ENCODE measurements at regions not wholly inside any gene's neighbourhood (a gene's known extent, or its start where the extent isn't known, plus 50 kb on each side); places are given as distances from the start of the nearest gene placed in this dataset.
"Not testable (repeated sequence)": the region's sequence is repeated elsewhere in the genome, so short reads cannot be mapped to it uniquely, and the experiment has no call there.

DNA sequence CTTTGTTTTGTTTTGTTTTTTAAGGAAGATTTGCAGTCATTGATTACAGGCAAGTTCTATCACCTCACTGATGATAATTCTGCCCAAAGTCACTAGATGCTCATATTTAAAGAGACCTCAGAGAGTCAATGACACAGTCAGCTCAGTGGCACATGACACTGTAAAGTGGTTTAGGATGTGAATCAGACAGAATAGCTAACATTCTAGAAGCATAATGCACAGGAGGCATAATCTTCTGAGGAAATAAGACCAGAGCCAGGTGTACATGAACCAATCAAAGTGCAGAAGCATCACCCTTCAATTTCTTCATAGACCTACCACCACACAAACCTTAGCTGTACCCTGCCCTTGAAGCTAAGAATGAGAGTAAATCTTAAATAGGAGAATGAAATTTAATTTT, 268.5 kb downstream of the BRINP2 start:
- H3K4me1 ChIP-seq (ENCODE audit: insufficient read depth, low read length) = no peaks in the 10 kb centered on the region
- H3K9me3 ChIP-seq (ENCODE audit: low read length) = no peaks in the 10 kb centered on the region
- H3K36me3 ChIP-seq (ENCODE audit: insufficient read depth, low read length) = no peaks in the 10 kb centered on the region
- no peak overlapping the region for H2AFZ ChIP-seq (ENCODE audit: low read depth, low read length)
- H3K4me3 ChIP-seq (ENCODE audit: low read length) = no peak overlapping the region
- no peaks in the 10 kb centered on the region for H3K27me3 ChIP-seq (ENCODE audit: insufficient read depth, low read length)

DNA sequence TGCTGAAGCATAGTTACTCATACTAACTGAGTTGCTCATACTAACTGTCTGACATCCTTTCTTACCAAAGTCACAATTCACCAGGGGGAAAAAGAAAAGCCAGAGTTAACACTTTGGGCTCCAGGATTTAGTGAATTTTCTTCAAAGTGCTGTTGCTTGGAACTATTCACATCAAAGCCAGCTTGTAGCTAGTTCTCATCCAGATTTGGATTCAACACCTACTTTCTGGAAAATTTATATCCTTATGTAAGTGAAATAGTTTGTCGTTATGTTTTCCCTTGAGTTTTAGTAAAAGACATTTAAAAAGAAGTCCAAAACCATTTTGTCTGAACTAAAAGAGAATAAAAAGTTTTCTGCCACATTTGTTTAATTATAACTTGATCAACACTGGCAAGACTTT, 264.6 kb downstream of the BRINP2 start:
- Histone ChIP-seq H3K4me1 (ENCODE audit: insufficient read depth, low read length) (no peaks in the 10 kb centered on the region), H3K4me3 (ENCODE audit: low read length) (no peak overlapping the region), H3K27me3 (ENCODE audit: insufficient read depth, low read length) (no peaks in the 10 kb centered on the region), H3K9me3 (ENCODE audit: low read length) (no peaks in the 10 kb centered on the region), H3K36me3 (ENCODE audit: insufficient read depth, low read length) (no peaks in the 10 kb centered on the region), H2AFZ (ENCODE audit: low read depth, low read length) (no peak overlapping the region)

DNA sequence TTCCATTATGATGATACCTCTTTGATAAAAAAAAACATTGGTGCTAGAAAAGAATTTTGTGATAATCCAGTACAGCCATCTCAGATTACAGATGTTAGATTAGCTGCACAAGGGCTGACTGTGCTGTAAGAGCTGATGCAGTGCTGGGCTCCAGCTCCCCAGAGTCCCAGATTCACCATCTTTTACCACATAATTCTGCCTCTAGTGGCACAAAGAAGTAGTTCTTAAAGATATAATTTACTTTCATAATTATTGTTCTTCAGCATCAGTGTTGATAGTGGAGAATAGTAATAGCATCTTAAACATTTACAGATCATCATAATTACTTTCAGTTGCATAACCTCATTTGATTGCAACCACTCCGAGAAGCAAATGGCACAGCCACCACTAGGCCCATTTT, 262.1 kb downstream of the BRINP2 start:
- H3K4me1 ChIP-seq (ENCODE audit: insufficient read depth, low read length) = no peaks in the 10 kb centered on the region
- H2AFZ ChIP-seq (ENCODE audit: low read depth, low read length) = no peak overlapping the region
- no peaks in the 10 kb centered on the region for H3K27me3 ChIP-seq (ENCODE audit: insufficient read depth, low read length)

DNA sequence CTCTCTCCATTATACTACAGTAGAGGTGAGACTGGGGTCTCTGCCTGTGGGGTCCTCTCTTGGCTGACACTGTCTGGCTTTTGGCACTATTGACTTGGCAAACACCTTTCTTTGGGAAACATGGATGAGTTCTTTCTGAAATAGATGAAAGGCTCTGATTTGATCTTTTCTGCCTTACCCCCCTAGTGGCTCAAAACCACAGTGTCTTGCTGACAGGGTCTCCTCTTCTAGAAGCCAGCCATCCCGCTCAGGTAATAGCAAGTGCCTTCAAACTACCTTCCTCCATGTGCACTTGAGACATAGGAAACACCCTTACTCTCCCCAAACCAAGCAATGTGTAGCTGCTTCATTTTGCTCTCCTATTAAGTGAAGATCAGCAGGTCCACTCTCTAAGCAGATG, 260.4 kb downstream of the BRINP2 start:
- H3K4me1 ChIP-seq (ENCODE audit: insufficient read depth, low read length) = no peaks in the 10 kb centered on the region
- H3K4me3 ChIP-seq (ENCODE audit: low read length) = no peak overlapping the region
- H3K36me3 ChIP-seq (ENCODE audit: insufficient read depth, low read length) = no peaks in the 10 kb centered on the region
- H2AFZ ChIP-seq (ENCODE audit: low read depth, low read length) = no peak overlapping the region
- H3K9me3 ChIP-seq (ENCODE audit: low read length) = no peaks in the 10 kb centered on the region
- no peaks in the 10 kb centered on the region for H3K27me3 ChIP-seq (ENCODE audit: insufficient read depth, low read length)

More for the DNA sequence above, 262.1 kb downstream of the BRINP2 start:
- H3K9me3 ChIP-seq (ENCODE audit: low read length) = no peaks in the 10 kb centered on the region
- no peaks in the 10 kb centered on the region for H3K36me3 ChIP-seq (ENCODE audit: insufficient read depth, low read length)
- no peak overlapping the region for H3K4me3 ChIP-seq (ENCODE audit: low read length)

DNA sequence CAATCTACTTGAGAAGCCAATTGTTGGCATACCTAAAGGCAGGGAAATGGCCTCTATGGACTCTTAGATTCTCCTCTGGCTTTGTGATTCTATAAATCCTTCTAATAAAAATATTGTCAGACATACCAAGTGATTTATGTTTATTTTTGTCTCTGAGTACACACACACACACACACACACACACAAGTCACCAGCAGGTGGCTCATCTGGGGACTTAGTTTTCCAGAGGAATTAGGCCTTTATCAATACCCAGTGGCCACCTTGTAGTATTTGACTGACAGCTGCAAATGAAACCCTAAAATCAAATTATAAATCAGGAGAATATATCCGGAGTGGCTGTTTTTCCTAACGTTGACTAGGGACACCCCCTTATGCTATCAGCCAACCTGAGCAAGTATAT, 258.5 kb downstream of the BRINP2 start:
- H3K4me3 ChIP-seq (ENCODE audit: low read length) = no peak overlapping the region
- no peaks in the 10 kb centered on the region for H3K27me3 ChIP-seq (ENCODE audit: insufficient read depth, low read length)
- no peaks in the 10 kb centered on the region for H3K36me3 ChIP-seq (ENCODE audit: insufficient read depth, low read length)
- no peaks in the 10 kb centered on the region for H3K9me3 ChIP-seq (ENCODE audit: low read length)
- no peak overlapping the region for H2AFZ ChIP-seq (ENCODE audit: low read depth, low read length)
- no peaks in the 10 kb centered on the region for H3K4me1 ChIP-seq (ENCODE audit: insufficient read depth, low read length)

DNA sequence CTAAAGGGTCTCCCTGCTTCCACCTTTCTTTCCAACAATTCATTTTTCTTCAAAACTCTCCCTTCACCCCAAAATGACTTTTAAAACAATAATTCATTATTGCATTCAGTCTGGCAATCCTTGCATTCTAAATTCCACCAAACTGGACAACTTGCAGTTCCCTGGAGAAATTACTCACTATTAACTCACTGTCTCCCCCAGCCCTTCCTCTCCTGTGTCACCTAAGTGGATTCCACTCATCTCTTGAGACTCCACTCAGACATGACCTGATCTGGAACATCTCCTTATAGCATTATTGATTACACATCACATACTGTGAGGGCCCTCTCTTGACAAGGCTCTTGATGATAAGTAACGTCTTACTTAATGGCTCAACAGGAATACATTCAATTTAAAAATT, 257.1 kb downstream of the BRINP2 start:
- H3K36me3 ChIP-seq (ENCODE audit: insufficient read depth, low read length) = no peaks in the 10 kb centered on the region
- H3K27me3 ChIP-seq (ENCODE audit: insufficient read depth, low read length) = no peaks in the 10 kb centered on the region
- H3K9me3 ChIP-seq (ENCODE audit: low read length) = no peaks in the 10 kb centered on the region
- H2AFZ ChIP-seq (ENCODE audit: low read depth, low read length) = no peak overlapping the region
- H3K4me3 ChIP-seq (ENCODE audit: low read length) = no peak overlapping the region
- H3K4me1 ChIP-seq (ENCODE audit: insufficient read depth, low read length) = no peaks in the 10 kb centered on the region

DNA sequence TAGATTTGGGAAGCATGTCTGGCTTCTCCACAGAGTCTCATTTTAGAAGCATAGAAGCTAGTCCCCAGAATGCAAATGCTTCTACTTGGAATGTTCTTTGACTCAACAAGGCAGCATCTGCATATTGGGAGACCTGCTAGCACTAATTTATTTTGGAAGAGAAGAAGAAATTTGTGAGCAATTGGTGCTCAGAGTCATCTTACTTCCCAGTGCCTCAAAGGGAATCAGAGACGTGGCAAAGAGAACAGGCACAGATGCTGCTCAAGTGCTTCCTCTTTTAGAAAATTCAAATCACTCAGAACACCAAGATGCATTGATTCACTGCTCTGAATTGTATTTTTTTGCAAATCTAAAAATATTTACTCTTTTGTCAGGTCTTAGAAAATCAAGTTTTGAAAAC, 255.7 kb downstream of the BRINP2 start:
- Histone ChIP-seq H3K36me3 (ENCODE audit: insufficient read depth, low read length) (no peaks in the 10 kb centered on the region), H2AFZ (ENCODE audit: low read depth, low read length) (no peak overlapping the region), H3K4me3 (ENCODE audit: low read length) (no peak overlapping the region), H3K4me1 (ENCODE audit: insufficient read depth, low read length) (no peaks in the 10 kb centered on the region), H3K27me3 (ENCODE audit: insufficient read depth, low read length) (no peaks in the 10 kb centered on the region), H3K9me3 (ENCODE audit: low read length) (no peaks in the 10 kb centered on the region)

DNA sequence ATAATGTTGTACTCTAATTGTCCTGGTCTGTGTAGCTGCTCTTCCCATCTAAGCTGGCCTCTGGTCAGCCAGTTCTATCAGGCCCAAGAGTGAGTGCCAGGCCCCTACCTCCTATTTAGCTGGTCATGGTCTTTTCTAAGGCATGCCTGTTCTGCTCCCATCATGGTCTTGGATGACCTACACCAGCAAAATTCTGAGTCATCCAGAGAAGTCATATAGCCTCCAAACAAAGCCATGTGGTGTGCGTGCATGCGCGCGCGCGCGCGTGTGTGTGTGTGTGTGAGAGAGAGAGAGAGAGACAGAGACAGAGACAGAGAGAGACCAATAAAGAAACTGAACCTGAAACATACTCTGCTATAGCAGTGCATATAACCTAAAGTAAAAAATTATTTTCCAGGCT, 254.4 kb downstream of the BRINP2 start:
- no peaks in the 10 kb centered on the region for H3K4me1 ChIP-seq (ENCODE audit: insufficient read depth, low read length)
- no peaks in the 10 kb centered on the region for H3K36me3 ChIP-seq (ENCODE audit: insufficient read depth, low read length)
- H3K4me3 ChIP-seq (ENCODE audit: low read length) = no peak overlapping the region
- H2AFZ ChIP-seq (ENCODE audit: low read depth, low read length) = no peak overlapping the region
- H3K9me3 ChIP-seq (ENCODE audit: low read length) = no peaks in the 10 kb centered on the region
- H3K27me3 ChIP-seq (ENCODE audit: insufficient read depth, low read length) = no peaks in the 10 kb centered on the region

DNA sequence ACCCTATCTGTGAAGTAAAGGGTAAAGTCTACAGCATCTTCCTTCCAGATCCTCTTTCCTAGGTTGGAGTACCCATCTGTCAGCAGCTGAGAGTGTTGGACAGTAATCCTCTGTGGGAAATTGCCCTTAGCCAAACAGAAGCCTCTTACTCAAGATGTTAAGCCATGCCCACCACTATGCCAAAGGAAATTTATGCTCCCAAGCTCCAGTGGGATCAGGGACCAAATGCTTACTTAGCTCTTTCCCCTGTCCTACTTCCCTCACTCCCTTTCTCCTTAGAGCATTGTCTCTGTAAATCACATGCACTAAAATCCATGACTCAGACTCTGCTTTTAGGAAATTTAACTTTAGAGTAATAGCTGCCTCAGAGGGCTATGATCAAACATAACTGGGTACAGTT, 254.0 kb downstream of the BRINP2 start:
- no peak overlapping the region for H3K4me3 ChIP-seq (ENCODE audit: low read length)
- H3K27me3 ChIP-seq (ENCODE audit: insufficient read depth, low read length) = no peaks in the 10 kb centered on the region
- H3K36me3 ChIP-seq (ENCODE audit: insufficient read depth, low read length) = no peaks in the 10 kb centered on the region
- H3K9me3 ChIP-seq (ENCODE audit: low read length) = no peaks in the 10 kb centered on the region
- no peaks in the 10 kb centered on the region for H3K4me1 ChIP-seq (ENCODE audit: insufficient read depth, low read length)
- H2AFZ ChIP-seq (ENCODE audit: low read depth, low read length) = no peak overlapping the region

DNA sequence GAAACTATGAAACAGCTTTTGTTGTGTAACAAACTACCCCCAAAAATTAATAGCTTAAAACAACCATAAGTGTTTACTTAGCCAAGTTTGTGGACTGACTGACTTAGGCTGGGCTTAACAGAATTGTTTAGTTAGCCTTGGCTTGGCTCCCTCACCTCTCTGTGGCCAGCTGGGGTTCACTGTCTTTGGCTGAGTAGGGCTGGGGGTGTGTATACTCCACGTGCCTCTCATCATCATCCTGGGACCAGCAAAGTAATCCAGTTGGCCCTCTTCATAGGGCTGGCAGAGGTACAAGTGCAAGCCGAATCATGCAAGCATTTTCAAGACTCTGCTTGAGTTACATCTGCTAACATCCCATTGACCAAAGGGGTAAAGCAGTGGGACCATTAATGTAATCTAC, 252.3 kb downstream of the BRINP2 start:
- Histone ChIP-seq H3K27me3 (ENCODE audit: insufficient read depth, low read length) (no peaks in the 10 kb centered on the region), H3K4me1 (ENCODE audit: insufficient read depth, low read length) (no peaks in the 10 kb centered on the region), H3K4me3 (ENCODE audit: low read length) (no peak overlapping the region), H3K36me3 (ENCODE audit: insufficient read depth, low read length) (no peaks in the 10 kb centered on the region), H2AFZ (ENCODE audit: low read depth, low read length) (no peak overlapping the region), H3K9me3 (ENCODE audit: low read length) (no peaks in the 10 kb centered on the region)

DNA sequence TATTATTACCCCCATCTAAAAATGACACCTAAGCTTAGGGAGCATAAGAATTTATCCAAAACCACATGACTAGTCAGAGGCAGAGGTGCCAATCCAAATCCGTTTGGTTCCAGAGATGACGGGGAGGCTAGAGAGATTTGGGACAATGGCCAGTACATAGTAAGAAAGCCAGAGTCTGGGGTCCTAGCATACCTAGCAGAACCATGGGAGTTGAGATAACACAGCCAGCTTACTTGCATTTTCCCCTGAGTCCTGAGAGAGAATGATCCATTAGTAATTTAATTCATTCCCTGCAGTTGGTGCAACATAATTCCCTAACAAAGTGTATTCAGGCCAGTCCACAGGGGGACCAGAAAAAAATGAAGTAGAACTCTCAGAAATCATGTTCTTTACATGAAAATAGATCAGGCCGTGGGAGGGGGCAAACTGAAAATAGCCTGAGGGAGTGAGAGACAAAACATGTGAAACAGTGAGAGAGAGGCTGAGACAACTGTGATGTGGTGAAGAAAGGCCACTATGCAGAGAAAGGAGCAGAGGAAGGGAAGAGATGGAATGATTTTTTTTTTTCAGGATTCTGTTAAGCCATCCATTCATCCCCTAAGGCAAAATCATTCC, 243.3 kb downstream of the BRINP2 start:
- Histone ChIP-seq H2AFZ (ENCODE audit: low read depth, low read length) (no peak overlapping the region), H3K4me1 (ENCODE audit: insufficient read depth, low read length) (peaks cover 2% of the 10 kb centered on the region), H3K36me3 (ENCODE audit: insufficient read depth, low read length) (no peaks in the 10 kb centered on the region), H3K27me3 (ENCODE audit: insufficient read depth, low read length) (no peaks in the 10 kb centered on the region), H3K4me3 (ENCODE audit: low read length) (no peak overlapping the region), H3K9me3 (ENCODE audit: low read length) (no peaks in the 10 kb centered on the region)

DNA sequence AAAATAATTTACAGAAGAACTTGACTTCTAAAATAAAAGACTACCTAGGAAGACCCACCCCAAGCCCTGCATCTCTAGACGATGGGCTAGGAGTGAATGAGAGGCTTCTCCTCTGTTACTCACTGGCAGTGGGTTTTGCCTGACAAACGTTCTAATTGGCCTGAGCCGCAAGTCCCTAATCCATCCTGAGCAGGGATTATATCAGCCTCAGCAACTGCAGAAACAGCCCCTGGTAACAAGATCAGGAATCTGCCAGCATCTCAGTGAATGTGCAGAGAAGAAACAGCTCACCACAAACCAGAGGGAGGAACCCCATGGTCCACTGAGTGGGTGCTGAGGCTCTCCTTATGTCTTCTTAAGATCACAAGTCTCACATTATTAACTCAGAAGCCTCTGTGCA, 240.6 kb downstream of the BRINP2 start:
- no peak overlapping the region for H2AFZ ChIP-seq (ENCODE audit: low read depth, low read length)
- H3K9me3 ChIP-seq (ENCODE audit: low read length) = no peaks in the 10 kb centered on the region
- no peak overlapping the region for H3K4me3 ChIP-seq (ENCODE audit: low read length)
- H3K27me3 ChIP-seq (ENCODE audit: insufficient read depth, low read length) = no peaks in the 10 kb centered on the region
- peaks cover 2% of the 10 kb centered on the region for H3K4me1 ChIP-seq (ENCODE audit: insufficient read depth, low read length)
- no peaks in the 10 kb centered on the region for H3K36me3 ChIP-seq (ENCODE audit: insufficient read depth, low read length)

DNA sequence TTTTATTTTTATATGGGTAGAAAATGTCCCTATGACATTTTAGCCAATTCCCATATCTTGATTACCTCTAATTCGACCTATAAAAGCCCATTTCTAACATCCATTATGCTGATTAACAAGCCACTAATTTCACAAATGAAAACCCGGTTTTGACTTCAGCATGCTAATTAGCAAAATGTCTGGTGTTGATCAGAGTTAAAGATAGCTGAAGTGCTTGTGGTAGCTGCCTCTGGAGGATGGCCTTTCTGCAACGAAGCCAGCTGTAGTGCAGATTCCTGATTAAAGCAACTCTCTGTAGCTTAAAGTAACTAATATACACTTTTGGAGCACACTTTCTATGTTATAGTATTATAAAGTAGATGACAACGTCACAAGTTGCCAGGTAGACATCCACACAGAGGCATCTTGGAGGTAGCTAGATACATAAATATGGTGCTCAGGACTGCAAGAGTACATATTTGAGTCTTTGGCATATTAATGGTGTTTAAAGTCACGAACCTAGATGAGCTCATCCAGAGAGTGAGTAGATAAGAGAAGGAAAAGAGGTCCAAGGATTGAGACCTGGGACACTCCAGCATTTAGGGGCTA, 239.5 kb downstream of the BRINP2 start:
- Histone ChIP-seq H3K4me1 (ENCODE audit: insufficient read depth, low read length) (peaks cover 2% of the 10 kb centered on the region), H3K27me3 (ENCODE audit: insufficient read depth, low read length) (no peaks in the 10 kb centered on the region)

DNA sequence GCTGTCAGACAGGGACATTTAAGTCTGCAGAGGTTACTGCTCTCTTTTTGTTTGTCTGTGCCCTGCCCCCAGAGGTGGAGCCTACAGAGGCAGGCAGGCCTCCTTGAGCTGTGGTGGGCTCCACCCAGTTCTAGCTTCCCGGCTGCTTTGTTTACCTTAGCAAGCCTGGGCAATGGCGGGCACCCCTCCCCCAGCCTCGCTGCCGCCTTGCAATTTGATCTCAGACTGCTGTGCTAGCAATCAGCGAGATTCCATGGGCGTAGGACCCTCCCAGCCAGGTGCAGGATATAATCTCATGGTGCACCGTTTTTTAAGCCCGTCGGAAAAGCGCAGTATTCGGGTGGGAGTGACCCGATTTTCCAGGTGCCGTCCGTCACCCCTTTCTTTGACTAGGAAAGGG, 235.6 kb downstream of the BRINP2 start:
- H2AFZ ChIP-seq (ENCODE audit: low read depth, low read length); H3K4me1 ChIP-seq (ENCODE audit: insufficient read depth, low read length); H3K27me3 ChIP-seq (ENCODE audit: insufficient read depth, low read length); H3K36me3 ChIP-seq (ENCODE audit: insufficient read depth, low read length); H3K9me3 ChIP-seq (ENCODE audit: low read length); H3K4me3 ChIP-seq (ENCODE audit: low read length): not testable (repeated sequence)

More for the DNA sequence above, 239.5 kb downstream of the BRINP2 start:
- no peak overlapping the region for H2AFZ ChIP-seq (ENCODE audit: low read depth, low read length)
- H3K4me3 ChIP-seq (ENCODE audit: low read length) = no peak overlapping the region
- H3K9me3 ChIP-seq (ENCODE audit: low read length) = no peaks in the 10 kb centered on the region
- H3K36me3 ChIP-seq (ENCODE audit: insufficient read depth, low read length) = no peaks in the 10 kb centered on the region

All from neuron (in vitro differentiated cells).